Neuron (in vitro differentiated cells): ENCODE measurements at regions not wholly inside any gene's neighbourhood (a gene's known extent, or its start where the extent isn't known, plus 50 kb on each side); places are given as distances from the start of the nearest gene placed in this dataset.

ENCODE experiments used
- H2AFZ ChIP-seq: one replicate; pipeline ENCODE4 v1.6.1; 2013; ENCODE audit warnings: low read depth, mild to moderate bottlenecking, inconsistent platforms, low read length, moderate library complexity
- H3K27me3 ChIP-seq: one replicate; pipeline ENCODE4 v1.6.1; 2013; ENCODE audit warnings: low read length; ENCODE audit not compliant: insufficient read depth
- H3K36me3 ChIP-seq: one replicate; pipeline ENCODE4 v1.6.1; 2013; ENCODE audit warnings: low read length; ENCODE audit not compliant: insufficient read depth
- H3K4me1 ChIP-seq: one replicate; pipeline ENCODE4 v1.6.1; 2013; ENCODE audit warnings: low read length; ENCODE audit not compliant: insufficient read depth
- H3K4me3 ChIP-seq: 2 replicates; pipeline ENCODE4 v1.5.1; 2013; ENCODE audit warnings: mild to moderate bottlenecking, low read length, moderate library complexity
- H3K9me3 ChIP-seq: one replicate; pipeline ENCODE4 v1.6.1; 2013; ENCODE audit warnings: low read length

- H3K36me3 ChIP-seq: no peaks in the 10 kb centered on the region
- no peak overlapping the region for H3K4me3 ChIP-seq
- no peak overlapping the region for H2AFZ ChIP-seq
- H3K9me3 ChIP-seq: peaks cover 1% of the 10 kb centered on the region
- H3K27me3 ChIP-seq: no peaks in the 10 kb centered on the region
- H3K4me1 ChIP-seq: peaks cover 2% of the 10 kb centered on the region
These were observed 240.6 kb downstream of the SOX11 start for GRCh38 chr2:5932556-5933469.

GRCh38 chr2:5933669-5934068 is 241.5 kb downstream of the SOX11 start:
- Histone ChIP-seq H3K4me1 (peaks cover 2% of the 10 kb centered on the region), H3K9me3 (peaks cover 1% of the 10 kb centered on the region), H3K36me3 (no peaks in the 10 kb centered on the region), H2AFZ (no peak overlapping the region), H3K27me3 (no peaks in the 10 kb centered on the region), H3K4me3 (no peak overlapping the region)

GRCh38 chr2:5937321-5937720 is 245.1 kb downstream of the SOX11 start:
- H3K27me3 ChIP-seq: no peaks in the 10 kb centered on the region
- H3K4me3 ChIP-seq: no peak overlapping the region
- H3K4me1 ChIP-seq: peaks cover 2% of the 10 kb centered on the region
- H2AFZ ChIP-seq: no peak overlapping the region
- H3K9me3 ChIP-seq: no peaks in the 10 kb centered on the region
- H3K36me3 ChIP-seq: no peaks in the 10 kb centered on the region

GRCh38 chr2:5937851-5938565 is 245.8 kb downstream of the SOX11 start:
- Histone ChIP-seq H2AFZ (no peak overlapping the region), H3K4me1 (peaks cover 2% of the 10 kb centered on the region), H3K9me3 (no peaks in the 10 kb centered on the region), H3K27me3 (no peaks in the 10 kb centered on the region), H3K4me3 (no peak overlapping the region), H3K36me3 (no peaks in the 10 kb centered on the region)

- Histone ChIP-seq H2AFZ (no peak overlapping the region), H3K9me3 (no peaks in the 10 kb centered on the region), H3K27me3 (no peaks in the 10 kb centered on the region), H3K4me1 (peaks cover 4% of the 10 kb centered on the region), H3K4me3 (no peak overlapping the region), H3K36me3 (no peaks in the 10 kb centered on the region)
These were observed 246.3 kb downstream of the SOX11 start for GRCh38 chr2:5938566-5938896.

- no peaks in the 10 kb centered on the region for H3K9me3 ChIP-seq
- H3K4me1 ChIP-seq: peaks cover 7% of the 10 kb centered on the region
- H3K27me3 ChIP-seq: no peaks in the 10 kb centered on the region
- H3K4me3 ChIP-seq: no peak overlapping the region
- no peak overlapping the region for H2AFZ ChIP-seq
- no peaks in the 10 kb centered on the region for H3K36me3 ChIP-seq
These were observed 247.4 kb downstream of the SOX11 start for GRCh38 chr2:5939553-5939952.

GRCh38 chr2:5940596-5941535 is 248.7 kb downstream of the SOX11 start:
- H3K27me3 ChIP-seq: no peaks in the 10 kb centered on the region
- H3K9me3 ChIP-seq: no peaks in the 10 kb centered on the region
- H2AFZ ChIP-seq: no peak overlapping the region
- no peaks in the 10 kb centered on the region for H3K36me3 ChIP-seq
- H3K4me3 ChIP-seq: no peak overlapping the region
- H3K4me1 ChIP-seq: peaks cover 20% of the 10 kb centered on the region

GRCh38 chr2:5942204-5942603 is 250.0 kb downstream of the SOX11 start:
- Histone ChIP-seq H3K9me3 (no peaks in the 10 kb centered on the region), H3K36me3 (no peaks in the 10 kb centered on the region), H3K4me3 (no peak overlapping the region), H3K4me1 (peaks cover 32% of the 10 kb centered on the region), H3K27me3 (no peaks in the 10 kb centered on the region), H2AFZ (no peak overlapping the region)

GRCh38 chr2:5945742-5946141 is 253.6 kb downstream of the SOX11 start:
- Histone ChIP-seq H3K36me3 (no peaks in the 10 kb centered on the region), H3K4me3 (peak overlapping the region; percentile 42), H3K27me3 (no peaks in the 10 kb centered on the region), H3K4me1 (peaks cover 36% of the 10 kb centered on the region), H3K9me3 (no peaks in the 10 kb centered on the region), H2AFZ (peak overlapping the region; percentile 58)

GRCh38 chr2:5946225-5947115 is 254.3 kb downstream of the SOX11 start:
- Histone ChIP-seq H3K4me3 (peak overlapping the region; percentile 42), H3K27me3 (no peaks in the 10 kb centered on the region), H2AFZ (peak overlapping the region; percentile 58), H3K9me3 (no peaks in the 10 kb centered on the region), H3K36me3 (no peaks in the 10 kb centered on the region), H3K4me1 (peaks cover 36% of the 10 kb centered on the region)

GRCh38 chr2:5950736-5951135 is 258.6 kb downstream of the SOX11 start:
- Histone ChIP-seq H3K4me3 (no peak overlapping the region), H3K4me1 (peaks cover 25% of the 10 kb centered on the region), H3K36me3 (no peaks in the 10 kb centered on the region), H2AFZ (no peak overlapping the region), H3K27me3 (no peaks in the 10 kb centered on the region), H3K9me3 (peaks cover 2% of the 10 kb centered on the region)

- Histone ChIP-seq H3K27me3 (no peaks in the 10 kb centered on the region), H3K9me3 (peaks cover 2% of the 10 kb centered on the region), H3K36me3 (no peaks in the 10 kb centered on the region), H2AFZ (no peak overlapping the region), H3K4me1 (peaks cover 18% of the 10 kb centered on the region), H3K4me3 (no peak overlapping the region)
These were observed 259.3 kb downstream of the SOX11 start for GRCh38 chr2:5951471-5951870.
